Posterior cingulate gyrus (tissue), 11 donors: ENCODE measurements at regions not wholly inside any gene's neighbourhood (a gene's known extent, or its start where the extent isn't known, plus 50 kb on each side); places are given as distances from the start of the nearest gene placed in this dataset.

ENCODE experiments used
- DNase-seq, 10 donors: peaks; one replicate each; pipeline versions ENCODE4 v3.0.0 to v3.0.0-alpha.2; 2020 to 2021; ENCODE audit warnings: mixed read lengths in 3 of 10
- intact Hi-C: fragments of 100-400 bp; cut with DNase I; formaldehyde crosslinking; loops from one replicate; pipeline ENCODE4 v1.15.1; 2023

GRCh38 chr12:30044206-30044605 is 260.5 kb upstream of the TMTC1 start:
- no peak for DNase-seq
- intact Hi-C loops: no loop called here

DNA sequence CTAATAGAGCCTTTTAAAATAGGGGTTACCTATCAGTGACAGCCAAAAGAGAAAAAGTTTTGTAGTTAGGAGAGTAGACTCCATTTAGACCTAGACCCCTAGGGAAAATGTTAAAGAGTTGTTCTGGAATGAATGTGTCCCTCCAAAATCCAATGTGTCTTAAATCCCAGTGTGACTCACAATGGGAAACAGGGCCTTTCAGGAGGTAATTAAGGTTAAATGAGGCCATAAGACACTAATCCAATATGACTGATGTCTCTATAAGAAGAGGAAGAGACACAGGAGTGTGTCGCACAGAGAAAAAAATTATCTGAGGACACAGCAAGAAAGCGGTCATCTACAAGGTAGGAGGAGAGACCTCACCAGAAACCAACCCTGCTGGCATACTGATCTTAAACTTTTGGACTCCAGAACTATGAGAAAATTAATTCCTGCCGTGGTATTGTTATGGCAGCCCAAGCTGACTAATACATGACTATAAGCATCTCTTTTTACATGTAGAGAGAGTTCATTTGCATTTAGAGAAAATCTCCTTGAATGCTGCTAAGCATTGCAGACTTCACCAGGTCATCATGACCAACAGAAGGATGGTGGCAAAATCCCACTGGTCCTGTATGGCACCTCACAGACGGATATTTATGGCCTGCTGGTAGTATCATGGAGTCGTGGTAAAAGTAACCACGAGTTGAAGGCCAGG is 259.6 kb upstream of the TMTC1 start:
- DNase-seq: no peak
- intact Hi-C loops: no loop called here

DNA sequence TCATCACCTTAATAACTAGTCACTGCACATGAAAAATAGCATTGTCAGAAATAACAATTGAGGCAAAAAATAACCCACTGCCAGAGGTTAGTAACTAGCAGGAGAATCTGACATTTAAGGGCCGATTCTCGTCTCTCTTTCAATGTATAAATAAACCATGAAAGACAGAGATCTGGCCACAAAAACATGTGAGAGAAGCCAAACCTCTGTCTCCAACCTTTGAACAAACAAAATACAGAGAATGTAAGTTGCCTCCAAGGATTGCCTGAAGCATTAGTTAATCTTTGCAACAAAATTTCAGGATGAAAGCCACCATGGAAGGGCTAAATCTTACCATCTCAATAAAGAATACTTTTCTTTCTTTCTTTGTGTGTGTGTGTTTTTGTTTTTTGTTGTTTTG is 257.4 kb upstream of the TMTC1 start:
- intact Hi-C loops: no loop called here
- no peak for DNase-seq

DNA sequence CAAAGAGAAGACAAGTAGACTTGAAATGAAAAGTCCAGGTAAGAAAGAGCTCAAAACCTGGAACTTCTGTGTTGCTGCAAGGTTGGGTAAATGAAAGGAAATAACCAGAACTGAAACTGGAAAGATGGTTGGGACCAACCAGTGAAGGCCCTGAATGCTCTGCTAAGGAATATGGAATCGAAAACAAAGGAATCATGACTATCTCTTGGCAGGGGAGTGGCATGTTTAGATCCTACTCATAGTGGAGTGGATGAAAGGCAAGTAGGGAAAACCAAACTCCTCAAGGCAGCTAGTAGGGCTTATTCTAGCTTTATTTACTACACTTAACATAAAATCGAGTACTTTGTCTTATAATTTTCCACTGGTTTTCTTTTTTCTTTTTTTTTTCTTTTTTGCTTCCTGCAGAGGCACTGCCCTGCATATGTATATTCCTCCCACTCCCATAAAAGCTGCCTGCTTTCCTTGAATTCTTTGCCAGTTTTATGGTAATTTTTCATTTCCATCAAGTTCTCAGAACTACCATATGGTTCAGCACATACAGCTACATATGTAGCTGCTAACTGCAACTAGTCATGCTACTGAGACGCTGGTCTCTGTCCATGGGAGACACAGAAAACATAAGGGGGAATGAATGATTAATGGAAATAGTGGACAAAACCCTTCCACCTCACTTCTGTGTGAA is 247.1 kb upstream of the TMTC1 start:
- intact Hi-C loops: no loop called here
- no peak for DNase-seq

DNA sequence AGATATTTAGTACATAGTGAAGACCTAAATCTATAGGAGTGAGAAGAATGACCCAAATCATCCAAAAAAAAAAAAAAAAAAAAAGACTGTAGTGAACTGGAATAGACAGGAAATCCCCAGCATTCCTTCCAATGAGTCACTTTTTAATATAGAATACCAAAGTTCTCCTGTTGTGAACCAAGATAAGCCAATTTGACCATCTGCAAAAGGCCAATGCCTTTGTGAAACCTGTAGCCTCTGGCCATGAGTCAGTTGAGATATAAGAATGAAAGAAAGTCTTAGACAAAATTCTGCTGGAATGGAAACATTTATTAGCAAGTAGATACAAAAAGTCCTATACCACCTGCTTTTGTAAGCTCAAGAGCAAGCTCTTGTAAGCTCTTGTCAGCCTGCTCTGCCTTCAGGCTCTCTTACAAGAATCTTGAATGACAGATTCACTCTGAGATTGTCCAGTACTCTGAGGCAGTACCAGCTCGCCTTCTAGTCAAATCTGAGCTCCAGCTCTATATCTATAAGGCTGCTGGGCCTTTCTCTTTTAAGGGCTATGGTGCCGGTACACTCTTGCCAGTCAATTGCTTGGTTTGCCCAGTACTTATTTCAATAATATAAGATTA is 243.0 kb upstream of the TMTC1 start:
- no peak for DNase-seq
- intact Hi-C loops: no loop called here

GRCh38 chr12:30025317-30025716 is 241.6 kb upstream of the TMTC1 start:
- intact Hi-C loops: no loop called here
- DNase-seq: no peak

GRCh38 chr12:30023186-30023585 is 239.4 kb upstream of the TMTC1 start:
- DNase-seq: no peak
- intact Hi-C loops: no loop called here

DNA sequence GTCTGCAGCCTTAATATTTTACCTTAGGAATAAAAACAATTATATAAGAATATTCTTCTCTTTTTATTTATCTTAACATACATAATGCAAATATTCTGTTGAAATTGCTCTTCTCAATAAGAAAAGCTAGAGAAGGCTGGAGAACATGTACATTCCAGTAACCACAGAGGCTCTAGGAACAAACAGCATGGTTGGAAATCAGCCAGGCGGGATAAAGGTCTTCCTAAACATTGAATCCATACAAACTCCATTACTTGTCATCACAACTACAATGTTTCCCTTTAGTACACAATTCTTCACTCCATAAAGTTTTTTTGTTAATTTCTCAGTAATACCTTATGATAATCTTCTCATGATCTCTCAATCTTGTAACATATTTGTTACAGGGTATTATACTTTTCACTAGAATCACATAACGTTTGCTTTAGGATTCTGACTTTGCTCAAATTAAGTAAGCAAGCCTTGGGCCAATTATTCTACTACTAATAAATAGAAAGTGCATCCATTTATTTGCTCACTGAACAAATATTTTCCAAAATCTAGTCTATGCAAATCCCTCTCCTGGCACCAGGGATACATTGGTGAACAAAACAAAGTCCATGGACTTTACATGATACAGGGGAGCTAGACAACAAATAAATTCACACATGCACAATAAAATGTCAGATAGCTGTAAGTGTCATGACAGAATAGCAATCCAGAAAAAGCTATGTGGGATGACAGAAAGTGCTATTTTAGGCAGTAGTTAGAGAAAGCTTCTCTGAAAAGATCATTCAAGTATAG is 237.5 kb upstream of the TMTC1 start:
- intact Hi-C loops: no loop called here

DNA sequence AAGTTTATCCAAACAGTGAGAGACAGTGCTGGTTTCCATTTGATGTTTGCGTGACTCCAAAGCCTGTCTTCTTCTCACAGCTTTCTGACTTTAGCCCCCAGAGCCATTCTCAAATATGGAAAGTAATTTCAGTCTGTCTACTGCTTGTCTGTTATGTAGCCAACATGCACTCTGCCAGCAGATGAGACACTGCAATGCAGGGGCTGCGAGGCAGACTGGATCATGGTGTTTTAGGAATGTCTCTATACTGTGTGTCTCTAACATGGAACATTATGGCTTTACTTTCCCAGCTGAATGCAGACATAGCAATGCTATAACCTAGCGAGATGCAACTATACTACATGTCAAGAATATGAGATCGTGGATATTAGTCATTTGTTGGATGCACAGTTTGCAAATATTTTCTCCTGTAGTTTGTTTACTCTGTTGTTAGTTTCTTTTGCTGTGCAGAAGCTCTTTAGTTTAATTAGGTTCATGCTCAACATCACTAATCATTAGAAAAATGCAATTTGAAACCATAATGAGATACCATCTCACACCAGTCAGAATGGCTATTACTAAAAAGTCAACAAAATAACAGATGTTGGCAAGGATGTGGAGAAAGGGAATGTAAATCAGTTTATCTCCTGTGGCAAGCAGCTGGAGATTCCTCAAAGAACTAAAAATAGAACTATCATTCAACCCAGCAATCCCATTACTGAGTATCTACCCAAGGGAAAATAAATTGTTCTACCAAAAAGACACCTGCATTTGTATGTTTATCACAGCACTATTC is 235.8 kb upstream of the TMTC1 start:
- no peak for DNase-seq
- intact Hi-C loops: no loop called here

More for the DNA sequence above, 237.5 kb upstream of the TMTC1 start:
- DNase-seq: no peak

DNA sequence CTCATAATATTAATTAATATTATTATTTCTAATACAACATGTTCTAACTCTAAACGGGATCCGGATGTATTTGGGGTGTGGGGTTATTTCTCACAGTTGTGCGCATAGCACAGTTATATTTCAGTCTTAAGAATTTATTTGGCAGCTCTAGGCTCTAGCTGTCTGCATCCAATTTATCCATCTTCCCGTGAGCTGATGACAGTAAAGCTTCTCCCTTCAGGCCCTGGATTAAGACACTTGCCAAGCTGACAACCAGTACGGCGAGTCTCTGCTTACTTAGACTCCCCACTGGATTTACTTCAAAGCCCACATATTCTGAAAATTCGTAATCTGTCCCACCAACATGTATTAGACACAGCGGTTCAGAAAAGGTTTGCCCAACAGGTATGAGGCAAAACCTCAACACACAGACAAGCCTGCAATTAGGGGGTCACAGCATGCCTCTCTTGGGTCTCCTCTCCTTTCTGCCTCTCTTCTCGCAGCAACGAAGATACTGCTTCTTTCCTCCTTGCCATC is 232.9 kb upstream of the TMTC1 start:
- no peak for DNase-seq
- intact Hi-C loops: no loop called here

GRCh38 chr12:30015631-30016337 is 232.0 kb upstream of the TMTC1 start:
- intact Hi-C loops: no loop called here
- DNase-seq: no peak

GRCh38 chr12:30014991-30015390 is 231.2 kb upstream of the TMTC1 start:
- intact Hi-C loops: no loop called here
- DNase-seq: no peak

GRCh38 chr12:30012816-30013450 is 229.2 kb upstream of the TMTC1 start:
- DNase-seq: no peak
- intact Hi-C loops: no loop called here

- DNase-seq: no peak
- intact Hi-C loops: no loop called here
Observed at GRCh38 chr12:30010071-30011052, 226.6 kb upstream of the TMTC1 start.

- DNase-seq: no peak
- intact Hi-C loops: no loop called here
Observed at GRCh38 chr12:30006021-30006420, 222.3 kb upstream of the TMTC1 start.

- no peak for DNase-seq
- intact Hi-C loops: no loop called here
Observed at GRCh38 chr12:30003321-30003720, 219.6 kb upstream of the TMTC1 start.

GRCh38 chr12:30002677-30003076 is 218.9 kb upstream of the TMTC1 start:
- intact Hi-C loops: no loop called here
- no peak for DNase-seq

- DNase-seq: no peak
- intact Hi-C loops: no loop called here
Observed at GRCh38 chr12:30000401-30000800, 216.7 kb upstream of the TMTC1 start.
